HG03159 (cell line): ENCODE measurements at regions not wholly inside any gene's neighbourhood (a gene's known extent, or its start where the extent isn't known, plus 50 kb on each side); places are given as distances from the start of the nearest gene placed in this dataset.

Experiments used
- ATAC-seq: cut with Tn5 transposase; IDR thresholded peaks from one replicate; pipeline ENCODE4 v1.9.1; 2021; ENCODE audit warnings: mild to moderate bottlenecking, moderate library complexity; ENCODE audit not compliant: unreplicated experiment

GRCh38 chr2:153106802-153107477 lies 371.6 kb downstream of the RPRM start:
- peak; percentile 55 for ATAC-seq

- no peak for ATAC-seq
Measured at GRCh38 chr2:153105829-153106578, 372.6 kb downstream of the RPRM start.

DNA sequence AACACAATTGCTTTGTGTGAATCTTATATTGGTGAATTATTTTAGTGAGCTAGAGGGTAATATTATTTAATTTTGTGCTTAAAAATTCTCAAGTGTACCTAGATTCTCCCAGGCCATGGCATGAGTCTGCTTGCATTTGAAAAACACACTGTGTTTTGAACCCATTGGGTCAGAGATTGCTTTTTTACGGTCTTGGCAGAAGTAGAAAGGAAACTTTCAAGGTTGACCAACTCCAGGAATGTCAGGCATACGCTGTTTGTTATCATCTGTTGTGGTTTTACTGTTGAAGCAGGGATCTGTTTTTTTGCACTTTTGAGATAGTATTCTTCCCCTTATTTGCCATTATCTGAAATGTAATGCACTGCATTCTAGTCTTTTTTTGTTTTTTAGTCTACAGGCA lies 377.4 kb downstream of the RPRM start:
- no peak for ATAC-seq

DNA sequence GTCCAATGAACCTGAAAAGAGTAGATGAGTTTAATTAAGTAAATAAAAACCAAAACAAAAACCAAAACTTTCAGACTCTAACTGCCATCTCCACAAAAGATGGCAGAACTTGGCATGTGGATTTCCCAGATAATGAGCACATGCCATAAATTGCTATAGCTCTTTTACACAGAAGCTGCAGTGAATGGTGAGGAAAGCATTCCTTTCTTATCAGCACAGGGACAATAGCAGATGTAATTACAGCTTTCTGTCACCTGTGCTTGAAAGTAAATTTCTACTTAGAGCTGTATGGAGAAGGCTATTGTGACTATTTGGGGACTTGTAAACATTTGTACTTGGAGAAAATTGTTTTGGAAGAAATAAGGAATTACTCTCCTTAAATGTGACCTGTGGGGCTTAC lies 378.4 kb downstream of the RPRM start:
- ATAC-seq: no peak

DNA sequence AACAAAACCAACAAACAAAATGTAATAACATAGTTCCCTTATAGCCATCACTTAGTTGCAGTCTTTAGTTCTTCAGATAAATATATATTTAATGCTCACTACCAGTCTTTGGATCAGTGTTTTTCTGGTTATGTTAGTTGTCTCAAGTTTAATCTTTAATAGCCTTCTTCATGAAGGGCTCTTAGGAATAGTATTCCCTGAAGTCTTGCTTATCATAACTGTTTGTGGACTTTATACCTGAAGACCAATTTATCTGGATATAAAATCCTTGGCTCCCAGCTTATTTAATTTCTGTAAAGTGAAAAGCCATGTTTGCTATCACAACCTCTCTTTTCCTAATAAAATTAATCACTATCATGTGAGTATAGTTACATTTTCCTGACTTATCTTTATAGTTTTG lies 379.7 kb downstream of the ARL6IP6 start:
- no peak for ATAC-seq

GRCh38 chr2:153096272-153096671 lies 377.9 kb downstream of the ARL6IP6 start:
- no peak for ATAC-seq

- ATAC-seq: no peak
Measured at GRCh38 chr2:153091344-153091743, 372.9 kb downstream of the ARL6IP6 start.

DNA sequence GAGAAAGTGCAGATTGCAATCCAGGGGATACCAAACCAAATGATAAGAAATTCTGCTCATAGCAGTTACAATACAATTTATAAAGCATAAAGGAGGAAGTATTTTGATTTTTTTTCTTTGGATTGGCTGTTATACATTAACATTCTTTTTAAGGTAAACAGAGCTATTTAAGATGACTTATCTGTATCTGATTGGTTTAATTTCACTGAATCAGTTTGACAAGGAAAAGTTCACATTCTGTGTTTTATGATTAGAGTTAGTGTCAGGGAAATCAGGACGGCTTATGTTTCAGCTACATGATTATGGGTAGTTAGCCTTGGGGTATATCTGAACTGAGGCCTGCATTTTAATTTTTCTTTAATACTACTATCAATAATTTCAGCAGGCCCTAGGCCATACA lies 360.9 kb downstream of the ARL6IP6 start:
- ATAC-seq: no peak

DNA sequence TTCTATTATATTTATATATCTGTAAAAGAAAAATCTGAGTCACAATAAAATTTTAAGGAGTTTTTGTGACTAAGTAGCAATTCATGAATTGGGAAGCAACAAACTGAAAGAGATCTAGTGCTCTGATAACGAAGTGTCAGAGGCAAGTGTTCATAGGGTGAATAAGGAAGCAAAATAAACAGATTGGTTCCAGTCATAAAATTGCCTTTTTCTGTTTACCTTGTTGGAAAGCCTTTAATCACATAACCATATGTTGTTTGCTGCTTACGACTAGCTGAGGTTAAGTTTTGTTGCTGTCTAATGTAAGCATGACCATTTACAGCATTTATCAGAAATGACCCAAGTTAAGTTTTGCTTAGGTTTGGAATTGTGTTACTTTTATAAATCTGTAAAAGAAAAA lies 358.9 kb downstream of the ARL6IP6 start:
- ATAC-seq: no peak

DNA sequence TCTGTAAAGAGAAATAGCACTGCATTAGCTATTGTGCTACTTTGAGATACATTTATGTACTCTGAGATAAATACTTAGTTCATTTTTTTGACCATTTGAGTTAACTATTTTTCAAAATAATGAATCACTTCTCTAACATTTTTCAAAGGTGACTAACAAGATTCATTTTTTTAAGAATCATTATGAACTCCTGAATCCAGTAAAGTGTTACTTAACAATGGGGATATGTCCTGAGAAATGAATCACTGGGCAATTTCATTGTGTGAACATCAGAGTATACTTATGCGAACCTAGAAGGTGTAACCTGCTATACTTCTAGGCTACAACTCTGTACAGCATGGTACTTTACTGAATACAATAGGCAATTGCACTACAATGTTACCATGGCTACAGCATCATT lies 355.8 kb downstream of the ARL6IP6 start:
- ATAC-seq: no peak

- ATAC-seq: no peak
Measured at GRCh38 chr2:153072813-153073212, 354.4 kb downstream of the ARL6IP6 start.

- no peak for ATAC-seq
Measured at GRCh38 chr2:153072077-153072476, 353.7 kb downstream of the ARL6IP6 start.

GRCh38 chr2:153071090-153071489 lies 352.7 kb downstream of the ARL6IP6 start:
- no peak for ATAC-seq

DNA sequence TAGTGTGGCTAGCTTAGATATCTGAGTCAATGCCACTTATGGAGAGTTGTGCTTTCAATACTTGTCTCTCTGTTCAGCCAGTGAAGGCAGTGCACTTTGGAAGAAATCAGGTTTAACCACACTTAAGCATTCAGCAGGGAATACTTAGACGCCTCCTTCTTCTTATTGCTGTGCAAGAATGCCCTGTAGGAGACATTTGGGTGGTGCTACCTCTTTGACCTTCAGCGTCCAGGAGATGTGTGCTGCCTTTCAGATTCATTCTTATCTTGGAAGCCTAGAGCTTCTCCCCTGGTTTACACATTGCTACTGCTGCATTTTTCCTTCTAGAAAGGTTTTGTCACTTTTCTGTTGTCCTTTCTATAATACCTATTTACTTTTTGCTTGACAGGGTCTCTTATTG lies 350.5 kb downstream of the ARL6IP6 start:
- ATAC-seq: no peak

DNA sequence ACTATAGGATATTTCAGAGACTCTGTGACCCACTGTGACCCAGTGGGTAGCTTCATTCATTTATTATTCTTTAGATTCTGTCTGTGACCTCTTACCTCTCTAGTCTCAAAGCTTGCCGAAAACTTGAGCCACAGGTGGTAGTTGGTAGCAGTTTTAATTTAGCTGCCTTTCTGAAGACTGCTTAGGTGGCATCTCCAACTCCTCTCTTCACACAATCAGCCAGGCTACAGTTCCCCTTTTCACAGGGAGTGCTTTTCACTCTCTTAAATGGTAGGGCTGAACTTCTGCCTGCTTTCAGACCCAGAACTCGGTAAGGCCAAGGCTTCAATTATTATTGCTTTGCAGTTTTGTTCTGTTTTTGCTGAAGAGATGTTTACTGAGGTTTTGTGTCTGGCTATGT lies 349.6 kb downstream of the ARL6IP6 start:
- ATAC-seq: no peak

DNA sequence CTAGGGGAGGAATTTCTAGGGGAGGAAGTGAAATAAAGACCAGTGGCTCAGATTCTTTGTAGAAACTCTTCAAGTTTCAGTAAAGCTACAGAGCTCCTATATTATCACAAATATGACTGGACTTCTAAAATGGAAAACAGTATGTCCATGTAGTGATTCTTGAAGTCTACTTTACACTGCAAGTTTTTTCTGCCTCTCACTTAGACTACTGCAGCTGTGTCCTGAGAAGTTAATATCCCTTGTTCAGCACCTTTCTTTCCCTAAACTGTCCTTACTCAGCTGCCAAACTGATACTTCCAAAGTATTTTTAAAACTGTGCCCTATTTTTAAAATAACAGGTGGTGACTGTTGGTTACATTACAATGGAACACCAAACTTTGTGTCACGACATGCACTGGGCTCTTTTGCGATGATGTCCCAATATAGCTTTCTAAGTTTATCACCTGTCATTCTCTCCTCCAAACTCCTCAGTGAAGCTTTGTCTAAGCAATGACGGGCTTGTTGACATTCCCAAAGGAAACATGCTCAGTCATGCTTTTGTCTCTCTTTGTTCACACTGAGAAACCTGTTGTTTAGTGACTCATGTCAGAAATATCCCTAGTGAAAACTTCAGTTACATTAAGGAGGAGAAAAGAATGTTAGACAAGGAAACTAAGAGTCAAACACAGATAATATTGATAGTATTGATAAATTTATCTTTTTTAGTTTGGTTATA lies 341.1 kb downstream of the ARL6IP6 start:
- ATAC-seq: no peak

DNA sequence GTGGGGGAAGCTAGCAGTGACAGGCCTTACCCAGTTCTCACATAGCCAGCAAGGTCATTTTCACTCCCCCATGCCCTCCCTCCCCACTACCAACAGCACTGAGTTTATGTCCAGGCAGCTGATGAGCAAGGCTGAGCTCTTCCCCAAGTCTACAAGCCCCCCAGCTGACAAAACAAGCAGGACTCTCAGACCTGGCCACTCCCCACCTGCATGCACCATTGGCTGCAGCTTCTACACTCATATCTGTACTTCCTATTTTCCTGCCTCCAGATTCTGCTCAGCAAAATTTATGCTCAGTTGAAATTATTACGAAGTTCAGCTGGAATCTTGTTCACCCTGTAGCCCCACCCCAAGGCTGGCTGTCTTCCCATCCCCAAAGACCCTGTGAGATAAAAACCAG lies 339.3 kb downstream of the ARL6IP6 start:
- no peak for ATAC-seq

GRCh38 chr2:153055182-153055581 lies 336.8 kb downstream of the ARL6IP6 start:
- no peak for ATAC-seq

- ATAC-seq: no peak
Measured at GRCh38 chr2:153052807-153053559, 334.6 kb downstream of the ARL6IP6 start.

DNA sequence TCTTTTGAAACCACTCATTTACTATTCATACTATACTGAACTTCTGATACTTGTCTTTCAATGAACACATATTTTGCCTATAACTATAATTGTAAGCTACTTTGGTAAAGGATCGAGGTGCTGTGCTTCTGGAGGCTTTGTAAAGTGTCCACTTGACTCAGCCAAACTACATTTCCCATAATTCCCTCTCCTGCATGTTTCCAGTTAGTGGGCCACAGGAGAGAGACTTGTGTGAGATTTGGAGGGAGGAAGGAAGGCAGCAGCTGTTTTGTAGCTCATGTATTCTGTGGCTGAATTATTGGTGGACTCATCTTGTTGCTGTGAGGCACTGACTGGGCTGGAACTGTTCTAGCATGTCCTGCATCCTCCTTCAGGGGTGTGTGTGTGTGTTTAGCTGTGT lies 328.8 kb downstream of the ARL6IP6 start:
- ATAC-seq: no peak

GRCh38 chr2:153043385-153043784 lies 325.0 kb downstream of the ARL6IP6 start:
- ATAC-seq: no peak
